T-helper 17 cell (primary cell): ENCODE measurements at regions not wholly inside any gene's neighbourhood (a gene's known extent, or its start where the extent isn't known, plus 50 kb on each side); places are given as distances from the start of the nearest gene placed in this dataset.

Source experiments
- ATAC-seq: fragments of 150-1000 bp; cut with Tn5 transposase; 2 replicates; pipeline ENCODE4 v1.10.0; 2021; ENCODE audit warnings: mild to moderate bottlenecking, moderate library complexity
- DNase-seq, 3 donors: peaks; one replicate each; pipeline versions ENCODE4 v3.0.0 to v3.0.0-alpha.2; 2020 to 2021
- H3K9me3 ChIP-seq: one replicate; pipeline ENCODE4 v1.7.0; 2013; ENCODE audit warnings: low read length, mild to moderate bottlenecking; ENCODE audit not compliant: control insufficient read depth, poor library complexity, severe bottlenecking
- H3K27ac Mint-ChIP-seq: one replicate; pipeline ENCODE4 v1.8.0; 2022; ENCODE audit warnings: mild to moderate bottlenecking, moderate library complexity, mixed read lengths
- H3K27me3 Mint-ChIP-seq: one replicate; pipeline ENCODE4 v1.8.0; 2022; ENCODE audit warnings: mixed read lengths
- H3K36me3 Mint-ChIP-seq: one replicate; pipeline ENCODE4 v1.8.0; 2022; ENCODE audit warnings: low read depth, mixed read lengths
- H3K4me1 Mint-ChIP-seq: one replicate; pipeline ENCODE4 v1.8.0; 2022; ENCODE audit warnings: mild to moderate bottlenecking, mixed read lengths
- H3K4me3 Mint-ChIP-seq: one replicate; pipeline ENCODE4 v1.8.0; 2022; ENCODE audit warnings: mild to moderate bottlenecking, moderate library complexity, mixed read lengths

DNA sequence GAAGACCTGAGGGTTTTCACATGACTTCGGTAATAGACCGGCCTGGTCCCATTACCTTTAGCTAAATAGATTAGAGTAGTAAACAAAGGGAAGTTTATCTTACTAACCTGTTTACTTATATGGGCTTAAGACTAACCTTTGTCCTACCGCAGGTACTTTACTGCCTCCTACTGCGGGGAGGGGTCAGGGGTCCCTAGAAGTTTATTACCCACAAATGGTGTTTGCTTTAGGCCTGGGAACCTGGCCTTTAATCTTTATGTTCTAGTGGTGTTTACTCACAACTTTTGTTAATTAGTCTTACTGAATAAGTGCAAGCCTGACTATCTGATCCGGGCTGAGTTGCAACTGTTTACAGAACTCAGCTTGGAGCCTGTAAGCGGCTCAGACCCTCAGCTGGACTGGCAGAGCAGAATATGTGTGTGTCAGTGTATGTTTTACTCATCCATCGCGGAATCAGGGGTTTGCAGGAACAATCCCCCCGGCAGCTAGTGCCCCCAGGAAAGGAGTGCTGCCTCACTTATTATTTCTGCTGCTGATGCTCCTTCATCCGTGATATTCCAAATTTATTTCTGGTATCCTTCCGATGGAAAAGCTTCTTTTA lies 578.9 kb upstream of the SEMA3D start:
- Mint-ChIP-seq H3K27ac (no peak overlapping the region), H3K36me3 (no peaks in the 10 kb centered on the region), H3K4me3 (no peak overlapping the region), H3K27me3 (no peaks in the 10 kb centered on the region), H3K4me1 (no peaks in the 10 kb centered on the region)
- ATAC-seq (no peak), DNase-seq (no peak)
- no peaks in the 10 kb centered on the region for H3K9me3 ChIP-seq

DNA sequence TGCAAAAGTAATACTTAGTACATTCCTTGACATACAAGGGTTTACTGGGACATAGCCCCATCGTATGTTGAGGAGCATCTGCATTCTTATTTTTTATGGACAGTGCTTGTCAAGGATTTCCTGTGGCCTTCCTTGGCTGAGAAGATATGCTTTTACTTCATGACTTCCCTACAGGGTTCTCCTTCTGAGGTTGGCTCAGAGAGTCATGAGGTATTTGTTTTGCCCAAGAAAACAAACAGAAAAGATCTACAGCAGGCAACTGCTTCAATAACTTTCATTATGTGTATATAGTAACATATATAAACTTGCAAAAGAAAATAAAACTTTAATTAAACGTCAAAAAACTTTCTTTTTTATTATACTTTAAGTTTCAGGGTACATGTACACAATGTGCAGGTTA lies 577.2 kb upstream of the SEMA3D start:
- no peaks in the 10 kb centered on the region for H3K27me3 Mint-ChIP-seq
- no peaks in the 10 kb centered on the region for H3K4me1 Mint-ChIP-seq
- no peak overlapping the region for H3K4me3 Mint-ChIP-seq
- no peak overlapping the region for H3K27ac Mint-ChIP-seq
- no peaks in the 10 kb centered on the region for H3K9me3 ChIP-seq
- ATAC-seq: no peak
- H3K36me3 Mint-ChIP-seq: no peaks in the 10 kb centered on the region
- no peak for DNase-seq

DNA sequence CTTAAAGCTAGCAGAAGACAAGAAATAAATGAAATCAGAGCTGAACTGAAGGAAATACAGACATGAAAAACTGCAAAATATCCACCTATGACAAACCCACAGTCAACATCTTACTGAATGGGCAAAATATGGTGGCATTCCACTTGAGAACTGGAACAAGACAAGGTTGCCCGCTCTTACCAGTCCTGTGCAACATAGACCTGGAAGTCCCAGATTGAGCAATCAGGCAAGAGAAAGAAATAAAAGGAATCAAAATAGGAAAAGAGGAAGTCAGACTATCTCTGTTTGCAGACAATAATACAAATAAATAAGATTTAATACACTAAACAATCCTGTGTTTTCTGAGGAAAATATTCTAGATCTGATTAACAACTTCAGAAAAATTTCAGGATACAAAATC lies 570.5 kb upstream of the SEMA3D start:
- H3K4me1 Mint-ChIP-seq: no peaks in the 10 kb centered on the region
- no peak overlapping the region for H3K4me3 Mint-ChIP-seq
- no peak for ATAC-seq
- H3K9me3 ChIP-seq: no peaks in the 10 kb centered on the region
- H3K27me3 Mint-ChIP-seq: no peaks in the 10 kb centered on the region
- no peaks in the 10 kb centered on the region for H3K36me3 Mint-ChIP-seq
- no peak overlapping the region for H3K27ac Mint-ChIP-seq
- no peak for DNase-seq

DNA sequence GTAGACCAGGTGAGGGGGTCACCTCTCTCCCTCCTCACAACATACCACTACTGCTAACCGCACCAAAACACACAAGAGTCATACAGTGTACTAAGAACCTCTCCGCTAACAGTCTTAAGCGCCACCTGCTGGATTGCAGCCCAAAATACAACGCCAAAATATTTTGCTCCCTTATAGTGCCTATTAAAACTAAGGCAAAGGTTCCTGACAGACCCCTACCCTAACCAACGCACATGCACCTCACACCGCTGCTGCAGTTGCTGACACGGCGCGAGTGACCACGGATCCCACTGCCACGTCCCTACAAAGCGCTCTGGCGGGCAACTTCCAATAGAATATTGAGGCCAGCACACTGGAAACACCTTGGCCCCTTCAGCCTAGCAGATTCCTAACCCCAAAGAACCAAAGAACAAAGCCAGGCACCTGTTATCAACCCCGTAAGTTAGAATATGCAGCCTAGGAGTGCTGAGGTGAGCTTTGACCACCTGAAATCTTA lies 563.6 kb upstream of the SEMA3D start:
- H3K27ac Mint-ChIP-seq: no peak overlapping the region
- ATAC-seq (no peak), DNase-seq (no peak)
- no peaks in the 10 kb centered on the region for H3K36me3 Mint-ChIP-seq
- no peaks in the 10 kb centered on the region for H3K9me3 ChIP-seq
- H3K4me1 Mint-ChIP-seq: no peaks in the 10 kb centered on the region
- H3K4me3 Mint-ChIP-seq: no peak overlapping the region
- H3K27me3 Mint-ChIP-seq: no peaks in the 10 kb centered on the region

DNA sequence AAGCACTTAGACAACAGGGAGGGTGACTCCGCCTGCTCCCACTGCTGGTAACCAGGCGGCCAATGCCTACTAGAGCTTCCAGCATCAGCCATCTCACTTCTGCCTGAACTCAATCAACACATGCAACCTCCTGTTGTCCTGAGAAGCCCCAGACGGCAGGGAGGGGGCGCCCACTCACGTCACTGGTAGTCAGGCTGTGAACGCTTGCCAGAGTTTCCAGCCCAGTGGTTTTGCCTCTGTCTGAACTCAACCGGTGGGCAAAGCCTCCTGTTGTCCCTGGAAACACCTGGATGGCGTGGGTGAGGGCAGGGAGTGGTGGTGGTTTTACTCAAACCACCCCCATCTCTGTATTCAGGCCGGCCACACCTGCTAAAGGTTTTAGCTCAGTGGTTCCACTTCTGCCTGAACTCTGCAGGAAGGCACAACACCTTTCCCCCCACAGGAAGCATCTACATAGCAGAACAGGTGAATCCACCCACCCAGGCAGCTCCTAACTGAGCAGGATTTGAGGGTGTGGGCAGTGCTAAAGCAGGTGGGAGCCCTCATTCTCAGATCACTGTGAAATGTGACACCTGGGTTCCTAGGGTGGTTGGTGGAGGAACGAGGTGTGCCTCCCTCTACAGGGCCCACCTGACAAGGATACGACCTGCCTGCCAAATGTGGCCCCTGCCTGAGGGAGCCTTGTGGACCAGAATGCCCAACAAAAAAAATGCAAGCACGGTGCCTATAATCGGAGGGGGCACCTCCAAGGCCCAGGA lies 563.0 kb upstream of the SEMA3D start:
- Mint-ChIP-seq H3K4me3 (no peak overlapping the region), H3K27me3 (no peaks in the 10 kb centered on the region), H3K36me3 (no peaks in the 10 kb centered on the region), H3K4me1 (no peaks in the 10 kb centered on the region), H3K27ac (no peak overlapping the region)
- ATAC-seq: no peak
- no peak for DNase-seq
- no peaks in the 10 kb centered on the region for H3K9me3 ChIP-seq

DNA sequence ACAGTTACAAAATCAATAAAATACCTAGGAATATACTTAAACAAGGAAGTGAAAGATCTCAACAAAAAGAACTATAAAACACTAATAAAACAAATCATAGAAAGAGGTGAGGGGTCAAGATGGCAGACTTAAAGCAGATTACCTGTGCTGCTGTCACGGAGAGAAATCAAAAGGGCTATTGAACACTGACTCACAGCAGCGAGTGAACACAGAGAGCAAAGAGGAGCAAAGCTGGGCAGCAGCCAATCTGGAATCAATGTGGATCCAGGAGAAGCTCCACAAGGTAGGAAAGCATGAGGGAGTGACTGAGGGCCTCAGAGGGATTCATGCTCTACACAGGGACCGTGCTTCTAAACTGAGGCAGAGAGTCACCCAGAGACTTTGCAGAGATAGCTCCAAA lies 562.0 kb upstream of the SEMA3D start:
- Mint-ChIP-seq H3K27me3 (no peaks in the 10 kb centered on the region), H3K4me1 (no peaks in the 10 kb centered on the region), H3K27ac (no peak overlapping the region), H3K4me3 (no peak overlapping the region), H3K36me3 (no peaks in the 10 kb centered on the region)
- no peaks in the 10 kb centered on the region for H3K9me3 ChIP-seq
- DNase-seq: no peak
- no peak for ATAC-seq

DNA sequence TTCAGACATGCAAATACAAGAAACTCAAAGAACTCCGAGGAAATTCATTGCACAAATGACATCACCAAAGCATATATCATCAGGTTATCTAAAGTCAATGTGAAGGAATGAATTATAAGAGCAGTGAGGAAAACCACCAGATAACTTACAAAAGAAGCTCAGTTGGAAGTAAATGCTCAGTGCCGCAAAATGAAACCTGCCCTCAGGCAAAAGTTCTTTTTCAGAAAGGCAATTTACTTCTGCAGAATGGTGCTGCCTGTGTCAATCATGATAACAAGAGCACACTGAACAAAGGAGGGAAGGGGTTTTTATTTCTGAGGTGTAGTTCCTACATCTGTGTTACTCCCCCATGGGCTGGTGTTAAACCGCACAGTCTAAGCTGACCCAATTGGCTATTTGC lies 550.6 kb upstream of the SEMA3D start:
- ATAC-seq (no peak), DNase-seq (no peak)
- Mint-ChIP-seq H3K27me3 (no peaks in the 10 kb centered on the region), H3K4me3 (no peak overlapping the region), H3K4me1 (no peaks in the 10 kb centered on the region), H3K27ac (no peak overlapping the region), H3K36me3 (no peaks in the 10 kb centered on the region)
- no peaks in the 10 kb centered on the region for H3K9me3 ChIP-seq

DNA sequence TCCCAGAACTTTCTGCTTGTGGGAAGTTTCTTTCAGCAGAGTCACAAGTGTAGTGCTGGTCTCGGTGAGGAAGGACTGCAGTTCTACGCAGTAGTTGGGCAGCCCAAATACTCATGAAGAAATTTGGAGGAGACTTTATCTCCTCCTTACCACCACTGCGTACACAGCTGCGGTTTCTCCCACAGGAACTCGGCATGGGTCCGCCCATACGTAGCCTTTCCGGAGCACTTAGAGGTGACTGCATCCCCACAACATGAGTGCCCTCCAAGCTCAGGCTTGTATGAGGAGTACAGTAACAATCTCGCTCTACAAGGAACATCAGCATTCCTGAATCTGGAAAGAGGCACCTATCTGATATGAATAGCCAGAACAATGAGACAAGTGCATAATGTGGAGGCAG lies 549.2 kb upstream of the SEMA3D start:
- Mint-ChIP-seq H3K4me1 (no peaks in the 10 kb centered on the region), H3K36me3 (no peaks in the 10 kb centered on the region), H3K27ac (no peak overlapping the region), H3K27me3 (no peaks in the 10 kb centered on the region), H3K4me3 (no peak overlapping the region)
- no peaks in the 10 kb centered on the region for H3K9me3 ChIP-seq
- ATAC-seq (no peak), DNase-seq (no peak)

DNA sequence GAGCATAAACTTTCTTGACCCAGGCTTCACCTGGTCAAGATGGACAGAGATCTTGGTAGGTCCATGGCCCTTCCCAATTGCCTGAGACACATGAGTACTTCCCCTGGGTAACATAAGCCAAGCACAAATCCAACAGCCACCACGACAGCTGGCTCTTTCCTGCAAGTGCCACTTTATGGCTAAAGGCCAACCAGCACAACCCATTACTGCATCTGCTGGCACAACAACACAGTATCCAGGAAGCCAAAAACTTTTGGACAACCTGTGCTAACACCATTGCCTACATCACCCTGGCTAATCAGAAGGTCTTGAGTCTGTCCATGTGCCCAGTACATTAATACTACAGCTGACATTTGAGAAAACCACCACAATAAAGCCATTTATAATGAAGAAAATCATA lies 548.0 kb upstream of the SEMA3D start:
- no peaks in the 10 kb centered on the region for H3K9me3 ChIP-seq
- no peak overlapping the region for H3K27ac Mint-ChIP-seq
- ATAC-seq (no peak), DNase-seq (no peak)
- no peak overlapping the region for H3K4me3 Mint-ChIP-seq
- no peaks in the 10 kb centered on the region for H3K4me1 Mint-ChIP-seq
- no peaks in the 10 kb centered on the region for H3K36me3 Mint-ChIP-seq
- H3K27me3 Mint-ChIP-seq: no peaks in the 10 kb centered on the region

DNA sequence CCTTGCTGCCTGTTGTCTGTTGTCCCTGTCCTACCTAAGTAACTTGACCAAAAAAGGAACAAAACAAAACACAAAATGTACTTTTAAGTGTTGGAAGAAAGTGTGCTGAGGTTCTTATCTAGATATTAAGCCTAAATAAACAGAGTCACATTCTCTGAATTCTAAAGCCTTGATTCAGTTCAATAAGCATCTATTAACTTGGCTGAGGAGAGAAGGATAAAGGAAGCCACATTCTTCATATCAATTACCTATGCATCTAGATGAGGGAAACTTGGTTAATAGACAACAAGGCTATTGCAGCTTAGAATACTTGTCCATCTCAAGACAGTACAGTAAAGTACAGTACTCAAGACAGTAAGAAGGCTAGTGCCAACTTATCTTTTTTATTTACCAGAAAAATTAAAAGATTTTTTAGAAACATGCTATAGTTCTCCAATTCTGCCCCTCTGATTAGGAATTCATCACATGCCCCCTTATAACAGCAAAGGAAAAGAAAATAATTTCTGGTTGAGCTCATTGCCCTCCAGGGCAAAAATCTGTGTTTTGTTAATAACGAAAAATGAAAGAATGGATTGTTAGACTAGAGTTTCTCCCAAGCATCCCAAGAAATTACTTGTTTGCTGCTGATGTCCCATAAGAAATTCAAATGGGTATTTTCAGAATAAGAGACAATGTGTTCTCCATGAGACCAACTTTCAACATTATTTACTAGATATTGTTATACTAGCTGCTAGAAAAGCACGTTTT lies 546.5 kb upstream of the SEMA3D start:
- H3K27ac Mint-ChIP-seq: no peak overlapping the region
- no peaks in the 10 kb centered on the region for H3K27me3 Mint-ChIP-seq
- DNase-seq: no peak
- H3K9me3 ChIP-seq: no peaks in the 10 kb centered on the region
- H3K4me3 Mint-ChIP-seq: no peak overlapping the region
- H3K4me1 Mint-ChIP-seq: no peaks in the 10 kb centered on the region
- H3K36me3 Mint-ChIP-seq: no peaks in the 10 kb centered on the region
- no peak for ATAC-seq

DNA sequence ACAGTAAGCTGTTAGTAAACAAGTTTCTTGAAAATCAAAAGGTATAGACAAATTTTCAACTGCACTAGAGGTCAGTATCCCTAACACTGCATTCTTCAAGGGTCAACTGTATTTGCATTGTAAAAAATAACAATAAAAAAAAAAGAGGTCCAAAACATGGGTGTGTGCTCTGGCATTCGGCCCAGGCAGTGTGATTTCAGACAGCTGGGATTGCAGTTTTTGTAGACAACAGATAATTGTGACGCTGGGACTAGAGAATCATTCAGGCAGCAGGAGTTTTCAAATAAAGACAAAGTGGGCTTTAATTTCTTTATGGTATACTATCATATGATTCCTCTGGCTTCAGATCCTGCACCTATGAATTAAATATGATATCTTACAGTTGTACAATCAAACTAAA lies 543.2 kb upstream of the SEMA3D start:
- Mint-ChIP-seq H3K27ac (no peak overlapping the region), H3K36me3 (no peaks in the 10 kb centered on the region), H3K27me3 (no peaks in the 10 kb centered on the region), H3K4me3 (no peak overlapping the region), H3K4me1 (no peaks in the 10 kb centered on the region)
- DNase-seq: no peak
- no peaks in the 10 kb centered on the region for H3K9me3 ChIP-seq
- ATAC-seq: no peak

DNA sequence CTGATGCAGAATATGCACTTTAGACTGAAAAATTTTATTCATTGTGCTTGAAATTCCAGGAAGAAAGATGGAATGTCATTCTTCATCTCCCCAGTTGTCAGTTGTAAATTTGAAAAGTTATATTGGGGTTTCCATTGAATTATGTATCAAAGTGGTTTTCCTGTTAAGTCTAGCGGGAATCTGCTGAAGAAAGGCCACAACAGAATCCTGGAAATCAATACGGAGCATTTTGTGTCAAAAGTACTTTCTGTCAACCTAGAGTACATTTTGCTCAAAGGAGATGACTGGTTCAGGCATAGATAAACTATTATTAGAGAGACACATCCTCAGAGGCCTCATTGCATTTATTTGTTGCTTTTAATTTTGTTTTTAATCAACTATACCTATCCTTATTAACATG lies 538.2 kb upstream of the SEMA3D start:
- no peak overlapping the region for H3K4me3 Mint-ChIP-seq
- no peaks in the 10 kb centered on the region for H3K9me3 ChIP-seq
- H3K27ac Mint-ChIP-seq: no peak overlapping the region
- H3K27me3 Mint-ChIP-seq: no peaks in the 10 kb centered on the region
- H3K4me1 Mint-ChIP-seq: no peaks in the 10 kb centered on the region
- no peaks in the 10 kb centered on the region for H3K36me3 Mint-ChIP-seq
- ATAC-seq (no peak), DNase-seq (no peak)

DNA sequence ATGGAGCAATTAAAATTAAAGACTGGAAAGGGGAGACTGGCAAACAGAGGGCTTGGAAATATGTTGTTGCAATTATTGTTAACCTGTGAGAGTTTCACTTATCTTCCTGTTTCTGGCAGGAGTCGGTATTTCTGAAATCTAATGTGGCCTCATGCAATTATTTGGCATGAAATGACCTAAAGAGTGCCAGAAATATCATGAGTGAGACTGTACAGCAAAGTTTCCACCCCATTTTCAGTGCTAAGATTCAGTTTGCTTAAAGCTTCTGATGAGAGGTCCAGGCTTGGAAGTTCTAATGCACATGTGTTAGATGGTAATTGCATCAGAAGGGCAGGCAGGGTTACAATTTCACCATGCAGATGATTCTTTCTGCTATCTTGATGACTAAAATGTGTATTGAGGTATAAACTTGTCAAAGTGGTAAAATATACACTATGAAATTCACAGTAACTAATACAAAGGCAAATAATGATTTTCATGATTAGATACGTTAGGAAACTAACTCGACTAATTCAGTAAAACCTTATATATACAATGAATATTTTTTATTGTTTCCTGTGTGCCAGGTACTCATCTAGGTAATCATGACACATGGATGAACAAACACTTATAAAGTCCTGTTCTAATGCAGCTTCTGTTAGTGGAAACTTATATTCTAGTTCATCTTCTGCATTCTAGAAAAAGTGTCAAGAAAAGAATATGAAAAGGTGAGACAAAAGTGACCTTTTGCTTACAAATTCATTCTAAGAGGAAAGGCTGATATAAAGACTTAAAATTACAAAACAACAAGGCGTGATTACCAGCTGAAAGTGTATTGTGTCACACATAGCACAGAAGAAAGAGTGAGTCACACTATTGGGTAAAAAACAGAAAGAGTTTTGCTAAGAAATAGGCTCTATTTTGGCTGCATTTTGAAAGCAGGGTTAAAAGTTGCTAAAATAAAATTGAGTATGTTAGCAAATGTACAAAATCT lies 533.4 kb upstream of the SEMA3D start:
- H3K9me3 ChIP-seq: no peaks in the 10 kb centered on the region
- DNase-seq: no peak
- no peak for ATAC-seq
- no peaks in the 10 kb centered on the region for H3K27me3 Mint-ChIP-seq
- no peaks in the 10 kb centered on the region for H3K4me1 Mint-ChIP-seq
- H3K36me3 Mint-ChIP-seq: no peaks in the 10 kb centered on the region
- H3K4me3 Mint-ChIP-seq: no peak overlapping the region
- no peak overlapping the region for H3K27ac Mint-ChIP-seq
